HL-60 (cell line): ENCODE measurements at regions not wholly inside any gene's neighbourhood (a gene's known extent, or its start where the extent isn't known, plus 50 kb on each side); places are given as distances from the start of the nearest gene placed in this dataset.

Source experiments
- CTCF ChIP-seq: IDR thresholded peaks from one replicate; pipeline ENCODE4 v1.5.1; 2011; ENCODE audit warnings: low read length, control low read depth, inconsistent platforms; ENCODE audit not compliant: insufficient read depth
- GABPA ChIP-seq: IDR thresholded peaks from 2 replicates; pipeline ENCODE4 v1.6.1; 2012; ENCODE audit warnings: low read depth
- POLR2AphosphoS5 ChIP-seq: IDR thresholded peaks from 2 replicates; pipeline ENCODE4 v1.6.1; 2012; ENCODE audit warnings: low read depth
- REST ChIP-seq: IDR thresholded peaks from 2 replicates; pipeline ENCODE4 v1.6.1; 2012; ENCODE audit warnings: low read depth; ENCODE audit not compliant: insufficient replicate concordance
- SPI1 ChIP-seq: IDR thresholded peaks from 2 replicates; pipeline ENCODE4 v1.6.1; 2012; ENCODE audit warnings: low read depth, mild to moderate bottlenecking, borderline replicate concordance

- TF ChIP-seq CTCF (no peak), REST (no peak), GABPA (no peak), SPI1 (no peak), POLR2AphosphoS5 (no peak)
Measured at GRCh38 chr1:237983496-237983895, 92.8 kb upstream of the ZP4 start.
